ENCODE measurements at regions not wholly inside any gene's neighbourhood (a gene's known extent, or its start where the extent isn't known, plus 50 kb on each side); places are given as distances from the start of the nearest gene placed in this dataset.

DNA sequence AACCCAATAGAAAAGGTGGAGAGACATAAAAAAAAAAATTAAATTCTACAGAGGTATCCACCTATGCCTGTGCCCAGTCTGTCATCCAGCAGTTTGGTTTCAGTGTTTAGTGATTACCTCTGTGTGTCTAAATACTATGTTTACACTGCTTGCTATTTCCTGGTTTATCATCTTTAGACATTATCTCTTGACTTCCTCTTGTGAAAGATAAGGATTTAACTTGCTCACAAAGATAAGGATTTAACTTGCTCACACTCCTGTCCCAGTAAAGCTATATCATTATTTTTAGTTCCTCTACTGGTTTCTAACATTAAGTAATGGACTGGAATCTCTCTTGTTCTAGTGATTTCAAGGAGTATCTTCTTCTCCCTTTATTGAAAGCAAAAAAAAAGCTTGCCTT lies 53.9 kb upstream of the ZFR start:
- Histone ChIP-seq H2AFZ (ENCODE audit: low read length) (no peak overlapping the region), H3K9me3 (ENCODE audit: low read length) (no peaks in the 10 kb centered on the region), H4K20me1 (ENCODE audit: low read length) (no peaks in the 10 kb centered on the region), H3K4me1 (ENCODE audit: insufficient read depth, low read length) (no peaks in the 10 kb centered on the region), H3K9me2 (replicated peaks; ENCODE audit: low read length) (no peaks in the 10 kb centered on the region), H3K27ac (ENCODE audit: low read length) (no peak overlapping the region), H3K79me2 (ENCODE audit: low read length) (no peaks in the 10 kb centered on the region), H3F3A (ENCODE audit: low read length, unreplicated experiment) (no peaks in the 10 kb centered on the region), H3K4me2 (ENCODE audit: low read length) (no peak overlapping the region), H3K27me3 (ENCODE audit: low read length) (no peaks in the 10 kb centered on the region), H3K4me3 (ENCODE audit: low read length) (no peak overlapping the region), H3K9ac (ENCODE audit: low read length) (no peak overlapping the region), H3K36me3 (ENCODE audit: low read depth, low read length) (no peaks in the 10 kb centered on the region)
- ATAC-seq (no peak), DNase-seq (no peak)
- TF ChIP-seq EZH2phosphoT487 (IDR thresholded peaks at IDR 0.05; ENCODE audit: borderline replicate concordance, low read length): no peak
- no peak for TF ChIP-seq CTCF (conservative IDR thresholded peaks at IDR 0.05; ENCODE audit: low read depth, low read length)
- no peak for TF ChIP-seq EZH2 (IDR thresholded peaks at IDR 0.05; ENCODE audit: low read length, unreplicated experiment)
- CTCF ChIA-PET: no interaction called here
- POLR2A ChIA-PET (ENCODE audit: unreplicated experiment): no interaction called here
- intact Hi-C loops (cut with micrococcal nuclease): no loop called here
- no TSS peak for BruUV-seq (replicated peaks)

- POLR2A ChIA-PET (ENCODE audit: unreplicated experiment): no interaction called here
- Histone ChIP-seq H3K9me2 (replicated peaks; ENCODE audit: low read length) (no peaks in the 10 kb centered on the region), H3K36me3 (ENCODE audit: low read depth, low read length) (no peaks in the 10 kb centered on the region), H3F3A (ENCODE audit: low read length, unreplicated experiment) (no peaks in the 10 kb centered on the region), H3K9me3 (ENCODE audit: low read length) (no peaks in the 10 kb centered on the region), H3K27me3 (ENCODE audit: low read length) (no peaks in the 10 kb centered on the region), H3K4me3 (ENCODE audit: low read length) (no peak overlapping the region), H4K20me1 (ENCODE audit: low read length) (no peaks in the 10 kb centered on the region), H3K9ac (ENCODE audit: low read length) (no peak overlapping the region), H3K79me2 (ENCODE audit: low read length) (no peaks in the 10 kb centered on the region), H3K4me1 (ENCODE audit: insufficient read depth, low read length) (no peaks in the 10 kb centered on the region), H2AFZ (ENCODE audit: low read length) (no peak overlapping the region), H3K4me2 (ENCODE audit: low read length) (no peak overlapping the region), H3K27ac (ENCODE audit: low read length) (no peak overlapping the region)
- intact Hi-C loops (cut with micrococcal nuclease): no loop called here
- CTCF ChIA-PET: no interaction called here
- ATAC-seq (no peak), DNase-seq (no peak)
- no TSS peak for BruUV-seq (replicated peaks)
- no peak for TF ChIP-seq EZH2phosphoT487 (IDR thresholded peaks at IDR 0.05; ENCODE audit: borderline replicate concordance, low read length)
- TF ChIP-seq EZH2 (IDR thresholded peaks at IDR 0.05; ENCODE audit: low read length, unreplicated experiment): no peak
- no peak for TF ChIP-seq CTCF (conservative IDR thresholded peaks at IDR 0.05; ENCODE audit: low read depth, low read length)
These were observed 51.6 kb upstream of the ZFR start for GRCh38 chr5:32496104-32496503.

DNA sequence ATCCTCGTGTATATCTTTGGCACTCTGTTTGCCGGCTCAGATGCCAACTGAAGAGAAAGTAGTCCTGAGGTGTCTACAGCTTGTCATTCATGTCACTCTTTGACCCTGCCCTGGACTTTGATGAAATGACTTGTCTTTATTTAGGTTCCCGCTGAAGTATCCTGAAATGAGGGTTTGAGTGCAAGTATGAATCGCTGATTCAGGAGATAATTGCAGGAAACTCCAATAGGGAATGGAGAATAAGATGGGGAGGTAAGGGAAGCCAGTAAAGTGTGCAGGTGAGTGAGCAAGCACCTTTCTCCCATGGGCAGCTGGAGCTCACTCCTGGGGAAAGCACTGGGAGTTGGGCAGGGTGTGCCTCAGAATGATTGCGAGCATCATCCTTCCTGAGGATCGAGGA lies 50.3 kb upstream of the ZFR start:
- no peak for ATAC-seq
- intact Hi-C loops (cut with micrococcal nuclease): no loop called here

More for the DNA sequence above, 50.3 kb upstream of the ZFR start:
- POLR2A ChIA-PET (ENCODE audit: unreplicated experiment): no interaction called here
- Histone ChIP-seq H3F3A (ENCODE audit: low read length, unreplicated experiment) (no peaks in the 10 kb centered on the region), H4K20me1 (ENCODE audit: low read length) (no peaks in the 10 kb centered on the region), H3K4me2 (ENCODE audit: low read length) (no peak overlapping the region), H3K36me3 (ENCODE audit: low read depth, low read length) (no peaks in the 10 kb centered on the region), H3K9ac (ENCODE audit: low read length) (no peak overlapping the region), H3K4me3 (ENCODE audit: low read length) (no peak overlapping the region), H3K4me1 (ENCODE audit: insufficient read depth, low read length) (peaks cover 11% of the 10 kb centered on the region), H3K27ac (ENCODE audit: low read length) (no peak overlapping the region), H3K79me2 (ENCODE audit: low read length) (no peaks in the 10 kb centered on the region), H3K9me3 (ENCODE audit: low read length) (no peaks in the 10 kb centered on the region), H3K9me2 (replicated peaks; ENCODE audit: low read length) (no peaks in the 10 kb centered on the region), H2AFZ (ENCODE audit: low read length) (no peak overlapping the region), H3K27me3 (ENCODE audit: low read length) (no peaks in the 10 kb centered on the region)
- no TSS peak for BruUV-seq (replicated peaks)
- no peak for DNase-seq
- no peak for TF ChIP-seq EZH2phosphoT487 (IDR thresholded peaks at IDR 0.05; ENCODE audit: borderline replicate concordance, low read length)
- no peak for TF ChIP-seq CTCF (conservative IDR thresholded peaks at IDR 0.05; ENCODE audit: low read depth, low read length)
- TF ChIP-seq EZH2 (IDR thresholded peaks at IDR 0.05; ENCODE audit: low read length, unreplicated experiment): no peak
- CTCF ChIA-PET: no interaction called here
